ENCODE measurements at regions not wholly inside any gene's neighbourhood (a gene's known extent, or its start where the extent isn't known, plus 50 kb on each side); places are given as distances from the start of the nearest gene placed in this dataset.

- DNase-seq, result no peak
Measured at GRCh38 chr10:120313715-120314114, 143.3 kb upstream of the PLPP4 start.

GRCh38 chr10:120314442-120314841 is 142.6 kb upstream of the PLPP4 start:
- DNase-seq, result no peak

- no peak for DNase-seq
Measured at GRCh38 chr10:120318862-120319261, 138.2 kb upstream of the PLPP4 start.

GRCh38 chr10:120327675-120328074 is 129.4 kb upstream of the PLPP4 start:
- DNase-seq, result no peak

GRCh38 chr10:120328647-120329046 is 128.4 kb upstream of the PLPP4 start:
- no peak for DNase-seq

- no peak for DNase-seq
Measured at GRCh38 chr10:120335553-120335952, 121.5 kb upstream of the PLPP4 start.

- DNase-seq, result no peak
Measured at GRCh38 chr10:120336306-120336910, 120.6 kb upstream of the PLPP4 start.

- DNase-seq, result peak in 3 of 5 experiments; percentile 15 to 42 (median 29)
Measured at GRCh38 chr10:120336911-120337540, 120.0 kb upstream of the PLPP4 start.

- DNase-seq, result no peak
Measured at GRCh38 chr10:120342115-120342714, 114.8 kb upstream of the PLPP4 start.

- DNase-seq, result no peak
Measured at GRCh38 chr10:120345186-120345585, 111.8 kb upstream of the PLPP4 start.

GRCh38 chr10:120347644-120348043 is 109.4 kb upstream of the PLPP4 start:
- no peak for DNase-seq

GRCh38 chr10:120349069-120349468 is 108.0 kb upstream of the PLPP4 start:
- DNase-seq, result no peak

- no peak for DNase-seq
Measured at GRCh38 chr10:120355425-120355824, 101.6 kb upstream of the PLPP4 start.

- DNase-seq, result no peak
Measured at GRCh38 chr10:120360571-120360970, 96.5 kb upstream of the PLPP4 start.

- no peak for DNase-seq
Measured at GRCh38 chr10:120365872-120366271, 91.2 kb upstream of the PLPP4 start.

- no peak for DNase-seq
Measured at GRCh38 chr10:120367341-120367740, 89.7 kb upstream of the PLPP4 start.

GRCh38 chr10:120368338-120368737 is 88.7 kb upstream of the PLPP4 start:
- DNase-seq, result no peak

- no peak for DNase-seq
Measured at GRCh38 chr10:120368927-120369326, 88.1 kb upstream of the PLPP4 start.

GRCh38 chr10:120369856-120370276 is 87.2 kb upstream of the PLPP4 start:
- no peak for DNase-seq

- DNase-seq, result no peak
Measured at GRCh38 chr10:120371856-120372255, 85.2 kb upstream of the PLPP4 start.

- DNase-seq, result no peak
Measured at GRCh38 chr10:120372917-120373316, 84.1 kb upstream of the PLPP4 start.

- no peak for DNase-seq
Measured at GRCh38 chr10:120375666-120376065, 81.4 kb upstream of the PLPP4 start.

- no peak for DNase-seq
Measured at GRCh38 chr10:120381931-120382330, 75.1 kb upstream of the PLPP4 start.

- no peak for DNase-seq
Measured at GRCh38 chr10:120382360-120382759, 74.7 kb upstream of the PLPP4 start.
